Stimulated activated naive B cell treated with anti-CD40 and anti-IgM and Interleukin-4, amounts not matched to agents 10 μg/mL and 1 μg/mL and 100 μg/mL, for 72 hours (primary cell): ENCODE measurements at regions not wholly inside any gene's neighbourhood (a gene's known extent, or its start where the extent isn't known, plus 50 kb on each side); places are given as distances from the start of the nearest gene placed in this dataset.
A peak's percentile ranks its signal among the peaks of the same experiment; 100 is the strongest.
"Not testable (repeated sequence)": the region's sequence is repeated elsewhere in the genome, so short reads cannot be mapped to it uniquely, and the experiment has no call there.

Source experiments
- ATAC-seq, 2 donors: fragments of 150-1000 bp; cut with Tn5 transposase; replicated peaks; 2 replicates each; pipeline ENCODE4 v1.10.0; 2021; ENCODE audit warnings: moderate library complexity in 1 of 2
- DNase-seq: peaks from one replicate; pipeline ENCODE4 v3.0.0; 2021
- H3K27ac Mint-ChIP-seq: one replicate; pipeline ENCODE4 v1.8.0; 2022; ENCODE audit warnings: mild to moderate bottlenecking, mixed read lengths
- H3K27me3 Mint-ChIP-seq, 2 donors: one replicate each; pipeline ENCODE4 v1.8.0; 2022; ENCODE audit warnings: mixed read lengths in 2 of 2
- H3K36me3 Mint-ChIP-seq, 2 donors: one replicate each; pipeline ENCODE4 v1.8.0; 2022; ENCODE audit warnings: mixed read lengths in 2 of 2, mild to moderate bottlenecking in 1 of 2
- H3K4me1 Mint-ChIP-seq, 2 donors: one replicate each; pipeline ENCODE4 v1.8.0; 2022; ENCODE audit warnings: mixed read lengths in 2 of 2, mild to moderate bottlenecking in 1 of 2
- H3K4me3 Mint-ChIP-seq, 2 donors: one replicate each; pipeline ENCODE4 v1.8.0; 2022; ENCODE audit warnings: mild to moderate bottlenecking in 2 of 2, mixed read lengths in 2 of 2, moderate library complexity in 1 of 2
- H3K9me3 Mint-ChIP-seq, 2 donors: one replicate each; pipeline ENCODE4 v1.8.0; 2022; ENCODE audit warnings: mixed read lengths in 2 of 2, mild to moderate bottlenecking in 1 of 2

DNA sequence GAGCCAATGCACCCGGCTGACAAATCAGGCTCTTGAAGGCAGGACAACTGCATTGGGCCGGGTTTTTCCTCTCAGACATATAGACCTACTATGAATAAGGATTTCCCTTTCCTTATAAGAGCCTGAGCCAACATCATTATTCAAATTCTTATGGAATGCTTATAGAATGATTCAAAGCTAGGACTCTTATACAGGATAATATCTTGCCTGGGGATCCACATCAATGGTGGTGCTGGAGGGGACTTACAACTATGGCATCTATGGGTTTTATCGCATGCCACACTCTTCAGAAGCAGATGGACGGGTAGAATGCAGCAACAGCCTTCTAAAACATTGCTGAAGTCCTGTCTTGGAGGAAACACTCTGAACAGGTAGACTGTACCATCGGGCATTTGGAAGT lies 296.8 kb upstream of the KYNU start:
- Mint-ChIP-seq H3K27me3 (peaks cover 4 to 6% of the 10 kb centered on the region in 2 donors), H3K4me1 (peaks cover 2 to 3% of the 10 kb centered on the region in 2 donors), H3K4me3 (no peak overlapping the region), H3K27ac (no peak overlapping the region), H3K9me3 (peaks cover 0 to 1% of the 10 kb centered on the region in 2 donors), H3K36me3 (no peaks in the 10 kb centered on the region)
- no peak for DNase-seq
- ATAC-seq = no peak

- ATAC-seq = no peak
- no peak for DNase-seq
- Mint-ChIP-seq H3K27ac (no peak overlapping the region), H3K9me3 (no peaks in the 10 kb centered on the region), H3K4me3 (no peak overlapping the region), H3K27me3 (peaks cover 10 to 12% of the 10 kb centered on the region in 2 donors), H3K36me3 (no peaks in the 10 kb centered on the region), H3K4me1 (no peaks in the 10 kb centered on the region)
Measured at GRCh38 chr2:142575561-142575960, 301.9 kb upstream of the KYNU start.

- no peaks in the 10 kb centered on the region for H3K36me3 Mint-ChIP-seq
- DNase-seq (no peak), ATAC-seq (no peak)
- H3K4me1 Mint-ChIP-seq = no peaks in the 10 kb centered on the region
- H3K27me3 Mint-ChIP-seq = peaks cover 10 to 13% of the 10 kb centered on the region in 2 donors
- no peaks in the 10 kb centered on the region for H3K9me3 Mint-ChIP-seq
- H3K4me3 Mint-ChIP-seq = no peak overlapping the region
- H3K27ac Mint-ChIP-seq = no peak overlapping the region
Measured at GRCh38 chr2:142574388-142574787, 303.1 kb upstream of the KYNU start.

GRCh38 chr2:142572346-142573132 lies 304.9 kb upstream of the KYNU start:
- no peaks in the 10 kb centered on the region for H3K9me3 Mint-ChIP-seq
- DNase-seq = no peak
- ATAC-seq = no peak
- H3K27me3 Mint-ChIP-seq = peaks cover 10 to 13% of the 10 kb centered on the region in 2 donors
- H3K4me1 Mint-ChIP-seq = no peaks in the 10 kb centered on the region
- H3K36me3 Mint-ChIP-seq = no peaks in the 10 kb centered on the region
- no peak overlapping the region for H3K4me3 Mint-ChIP-seq
- H3K27ac Mint-ChIP-seq = no peak overlapping the region

- Mint-ChIP-seq H3K36me3 (no peaks in the 10 kb centered on the region), H3K4me3 (no peak overlapping the region), H3K4me1 (no peaks in the 10 kb centered on the region), H3K27ac (no peak overlapping the region), H3K9me3 (no peaks in the 10 kb centered on the region), H3K27me3 (peaks cover 10 to 13% of the 10 kb centered on the region in 2 donors)
- ATAC-seq (no peak), DNase-seq (no peak)
Measured at GRCh38 chr2:142571934-142572333, 305.5 kb upstream of the KYNU start.

GRCh38 chr2:142562900-142563299 lies 314.6 kb upstream of the KYNU start:
- Mint-ChIP-seq H3K27ac (no peak overlapping the region), H3K9me3 (no peaks in the 10 kb centered on the region), H3K27me3 (no peaks in the 10 kb centered on the region), H3K4me1 (no peaks in the 10 kb centered on the region), H3K4me3 (no peak overlapping the region), H3K36me3 (no peaks in the 10 kb centered on the region)
- DNase-seq (no peak), ATAC-seq (peak in 1 of 2 donors; percentile 39)

DNA sequence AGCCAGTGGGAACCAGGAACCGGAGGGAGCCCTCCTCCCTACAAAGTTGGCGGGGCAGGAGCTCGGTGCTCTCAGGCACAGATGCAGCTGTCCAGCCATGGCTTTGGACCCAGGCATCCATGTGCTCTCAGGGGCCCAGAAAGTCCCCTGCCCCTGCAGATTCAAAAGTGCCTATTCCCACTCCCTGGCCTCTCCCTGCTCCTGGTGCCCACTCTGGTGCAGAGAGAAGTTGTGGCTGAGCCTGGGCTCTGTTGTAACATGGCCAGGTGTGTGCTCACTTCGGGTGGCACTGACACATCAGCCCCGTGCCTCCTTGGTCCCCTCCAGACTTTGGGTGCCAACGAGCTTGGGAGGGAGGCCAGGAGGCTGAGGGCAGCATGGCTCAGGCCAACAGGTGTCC lies 315.8 kb upstream of the KYNU start:
- H3K4me1 Mint-ChIP-seq = no peaks in the 10 kb centered on the region
- H3K9me3 Mint-ChIP-seq = no peaks in the 10 kb centered on the region
- H3K27me3 Mint-ChIP-seq = no peaks in the 10 kb centered on the region
- H3K36me3 Mint-ChIP-seq = no peaks in the 10 kb centered on the region
- ATAC-seq (peak in 1 of 2 donors; percentile 27), DNase-seq (no peak)
- H3K27ac Mint-ChIP-seq = no peak overlapping the region
- no peak overlapping the region for H3K4me3 Mint-ChIP-seq

- H3K27me3 Mint-ChIP-seq = no peaks in the 10 kb centered on the region
- ATAC-seq (no peak), DNase-seq (no peak)
- H3K4me3 Mint-ChIP-seq = no peak overlapping the region
- H3K4me1 Mint-ChIP-seq = no peaks in the 10 kb centered on the region
- no peak overlapping the region for H3K27ac Mint-ChIP-seq
- no peaks in the 10 kb centered on the region for H3K36me3 Mint-ChIP-seq
- no peaks in the 10 kb centered on the region for H3K9me3 Mint-ChIP-seq
Measured at GRCh38 chr2:142557391-142557790, 320.1 kb upstream of the KYNU start.

DNA sequence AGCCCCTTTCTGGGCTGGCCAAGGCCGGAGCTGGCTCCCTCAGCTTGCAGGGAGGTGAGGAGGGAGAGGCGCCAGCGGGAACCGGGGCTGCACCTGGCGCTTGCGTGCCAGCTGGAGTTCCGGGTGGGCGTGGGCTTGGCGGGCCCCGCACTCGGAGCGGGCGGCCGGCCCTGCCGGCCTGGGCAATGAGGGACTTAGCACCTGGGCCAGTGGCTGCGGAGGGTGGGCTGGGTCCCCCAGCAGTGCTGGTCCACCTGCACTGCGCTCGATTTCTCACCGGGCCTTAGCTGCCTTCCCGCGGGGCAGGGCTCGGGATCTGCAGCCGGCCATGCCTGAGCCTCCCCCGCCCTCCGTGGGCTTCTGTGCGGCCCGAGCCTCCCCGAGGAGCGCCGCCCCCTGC lies 331.5 kb upstream of the KYNU start:
- H3K9me3 Mint-ChIP-seq, H3K4me3 Mint-ChIP-seq, ATAC-seq, H3K4me1 Mint-ChIP-seq, DNase-seq, H3K27me3 Mint-ChIP-seq, H3K36me3 Mint-ChIP-seq, H3K27ac Mint-ChIP-seq: not testable (repeated sequence)

DNA sequence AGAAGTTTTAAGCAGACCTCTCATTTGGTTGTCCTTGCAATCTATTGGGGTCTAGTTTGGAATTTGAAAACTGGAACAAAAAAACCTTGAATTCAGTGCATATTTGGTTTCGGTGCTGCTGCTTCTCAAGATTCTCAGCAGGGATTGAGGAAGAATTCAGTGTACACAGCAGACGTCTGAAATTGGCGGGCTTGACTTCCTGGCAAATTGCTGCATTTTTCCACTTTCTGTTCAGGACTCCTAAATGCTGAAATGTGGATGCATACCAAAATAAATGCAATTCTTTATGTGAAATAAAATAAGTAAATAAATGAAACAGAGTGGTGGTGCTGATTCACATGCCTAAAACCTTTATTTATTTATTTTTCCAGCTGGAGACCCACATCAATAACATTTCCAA lies 332.4 kb upstream of the KYNU start:
- Mint-ChIP-seq H3K27me3 (no peaks in the 10 kb centered on the region), H3K4me3 (no peak overlapping the region), H3K9me3 (peaks cover 0 to 6% of the 10 kb centered on the region in 2 donors), H3K36me3 (no peaks in the 10 kb centered on the region), H3K4me1 (no peaks in the 10 kb centered on the region), H3K27ac (no peak overlapping the region)
- no peak for ATAC-seq
- no peak for DNase-seq

- peaks cover 0 to 6% of the 10 kb centered on the region in 2 donors for H3K9me3 Mint-ChIP-seq
- H3K4me1 Mint-ChIP-seq = no peaks in the 10 kb centered on the region
- DNase-seq (no peak), ATAC-seq (no peak)
- H3K4me3 Mint-ChIP-seq = no peak overlapping the region
- no peak overlapping the region for H3K27ac Mint-ChIP-seq
- H3K27me3 Mint-ChIP-seq = no peaks in the 10 kb centered on the region
- H3K36me3 Mint-ChIP-seq = no peaks in the 10 kb centered on the region
Measured at GRCh38 chr2:142544173-142544572, 333.3 kb upstream of the KYNU start.

- Mint-ChIP-seq H3K27ac (no peak overlapping the region), H3K9me3 (peaks cover 0 to 3% of the 10 kb centered on the region in 2 donors), H3K27me3 (no peaks in the 10 kb centered on the region), H3K36me3 (no peaks in the 10 kb centered on the region), H3K4me1 (no peaks in the 10 kb centered on the region), H3K4me3 (no peak overlapping the region)
- no peak for DNase-seq
- ATAC-seq = no peak
Measured at GRCh38 chr2:142542431-142542910, 335.0 kb upstream of the KYNU start.

GRCh38 chr2:142536966-142537365 lies 340.5 kb upstream of the KYNU start:
- Mint-ChIP-seq H3K36me3 (no peaks in the 10 kb centered on the region), H3K27ac (no peak overlapping the region), H3K4me1 (no peaks in the 10 kb centered on the region), H3K4me3 (no peak overlapping the region), H3K27me3 (no peaks in the 10 kb centered on the region), H3K9me3 (no peaks in the 10 kb centered on the region)
- no peak for DNase-seq
- no peak for ATAC-seq

DNA sequence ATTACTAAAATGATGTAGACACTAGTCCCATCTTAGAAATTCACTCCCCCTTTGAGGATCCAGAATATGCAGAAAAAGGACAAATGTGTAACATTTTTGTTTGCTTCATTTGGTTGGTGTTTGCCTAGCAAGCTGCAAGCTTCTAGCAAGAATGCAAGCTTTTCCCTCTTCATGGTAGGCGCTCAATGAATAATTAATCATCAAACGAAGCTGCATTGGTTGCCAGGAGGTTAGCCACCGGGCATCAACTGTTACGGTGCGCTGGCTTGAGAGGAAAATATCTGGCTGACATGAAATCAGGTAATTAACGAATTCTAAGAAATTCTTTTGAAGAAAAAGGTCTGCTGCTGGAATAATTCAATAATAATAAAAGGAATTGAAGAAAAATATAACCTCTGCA lies 341.0 kb upstream of the KYNU start:
- H3K9me3 Mint-ChIP-seq = no peaks in the 10 kb centered on the region
- no peaks in the 10 kb centered on the region for H3K36me3 Mint-ChIP-seq
- no peak overlapping the region for H3K4me3 Mint-ChIP-seq
- no peaks in the 10 kb centered on the region for H3K27me3 Mint-ChIP-seq
- H3K27ac Mint-ChIP-seq = no peak overlapping the region
- no peak for ATAC-seq
- DNase-seq = no peak
- H3K4me1 Mint-ChIP-seq = no peaks in the 10 kb centered on the region

DNA sequence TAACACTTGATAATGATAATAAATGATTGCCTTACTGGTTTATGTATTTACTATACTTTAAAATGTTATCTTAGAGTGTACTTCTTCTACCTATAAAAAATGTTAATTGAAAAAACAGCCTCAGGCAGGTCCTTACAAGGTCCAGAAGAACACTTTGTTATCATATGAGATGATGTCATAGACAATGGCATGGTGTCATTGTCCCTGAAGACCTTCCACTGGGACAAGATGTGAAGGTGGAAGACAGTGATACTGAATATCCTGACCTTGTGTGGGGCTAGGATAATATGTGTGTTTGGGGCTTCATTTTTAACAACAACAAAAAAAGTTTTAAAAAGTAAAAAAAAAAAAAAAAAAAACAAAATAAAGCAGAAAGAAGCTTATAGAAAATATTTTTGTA lies 342.2 kb upstream of the KYNU start:
- no peaks in the 10 kb centered on the region for H3K36me3 Mint-ChIP-seq
- H3K27ac Mint-ChIP-seq = no peak overlapping the region
- no peak for DNase-seq
- H3K27me3 Mint-ChIP-seq = no peaks in the 10 kb centered on the region
- no peaks in the 10 kb centered on the region for H3K4me1 Mint-ChIP-seq
- no peak for ATAC-seq
- no peaks in the 10 kb centered on the region for H3K9me3 Mint-ChIP-seq
- H3K4me3 Mint-ChIP-seq = no peak overlapping the region
